Erythroblast (primary cell): ENCODE measurements at regions not wholly inside any gene's neighbourhood (a gene's known extent, or its start where the extent isn't known, plus 50 kb on each side); places are given as distances from the start of the nearest gene placed in this dataset.
"Not testable (repeated sequence)": the region's sequence is repeated elsewhere in the genome, so short reads cannot be mapped to it uniquely, and the experiment has no call there.

Experiments
- DNase-seq, 2 experiments: peaks; one replicate each; lab custom pipeline; 2025; lab: John Stamatoyannopoulos, UW
- GATA1 ChIP-seq: IDR thresholded peaks from 2 replicates; pipeline ENCODE4 v1.6.1; 2011; ENCODE audit warnings: low read depth, mild to moderate bottlenecking, control low read depth, low read length, moderate library complexity
- POLR2A ChIP-seq: IDR thresholded peaks from 2 replicates; pipeline ENCODE4 v1.6.1; 2011; ENCODE audit warnings: mild to moderate bottlenecking, low read length

GRCh38 chr3:18111796-18112232 is 313.3 kb downstream of the SATB1 start:
- DNase-seq = no peak
- TF ChIP-seq POLR2A (no peak), GATA1 (no peak)

- TF ChIP-seq POLR2A = no peak
- no peak for TF ChIP-seq GATA1
Measured at GRCh38 chr3:18103591-18103990, 321.5 kb downstream of the SATB1 start.

DNA sequence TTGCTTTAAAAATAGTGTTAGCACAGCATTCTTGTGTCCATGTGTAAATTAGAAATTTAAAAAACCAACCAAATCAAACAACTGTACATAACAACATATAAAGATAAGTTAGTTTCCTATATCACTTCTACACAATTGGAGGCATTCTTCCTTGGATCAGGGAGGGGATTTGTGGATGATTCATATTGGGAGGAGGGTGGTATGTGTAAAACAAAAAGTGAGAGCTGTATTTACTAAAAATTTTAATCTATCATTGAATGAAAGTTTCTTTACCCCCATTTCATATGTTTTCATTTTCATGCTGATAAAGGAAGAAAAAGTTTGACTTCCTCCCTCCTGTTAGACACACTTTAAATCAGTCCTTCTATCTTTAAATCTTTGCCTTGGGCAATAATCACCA is 325.0 kb downstream of the SATB1 start:
- DNase-seq = no peak
- no peak for TF ChIP-seq POLR2A
- TF ChIP-seq GATA1 = no peak

More at GRCh38 chr3:18103591-18103990, 321.5 kb downstream of the SATB1 start:
- DNase-seq = no peak

GRCh38 chr3:18099611-18100010 is 325.5 kb downstream of the SATB1 start:
- TF ChIP-seq POLR2A = no peak
- no peak for TF ChIP-seq GATA1
- DNase-seq = no peak

DNA sequence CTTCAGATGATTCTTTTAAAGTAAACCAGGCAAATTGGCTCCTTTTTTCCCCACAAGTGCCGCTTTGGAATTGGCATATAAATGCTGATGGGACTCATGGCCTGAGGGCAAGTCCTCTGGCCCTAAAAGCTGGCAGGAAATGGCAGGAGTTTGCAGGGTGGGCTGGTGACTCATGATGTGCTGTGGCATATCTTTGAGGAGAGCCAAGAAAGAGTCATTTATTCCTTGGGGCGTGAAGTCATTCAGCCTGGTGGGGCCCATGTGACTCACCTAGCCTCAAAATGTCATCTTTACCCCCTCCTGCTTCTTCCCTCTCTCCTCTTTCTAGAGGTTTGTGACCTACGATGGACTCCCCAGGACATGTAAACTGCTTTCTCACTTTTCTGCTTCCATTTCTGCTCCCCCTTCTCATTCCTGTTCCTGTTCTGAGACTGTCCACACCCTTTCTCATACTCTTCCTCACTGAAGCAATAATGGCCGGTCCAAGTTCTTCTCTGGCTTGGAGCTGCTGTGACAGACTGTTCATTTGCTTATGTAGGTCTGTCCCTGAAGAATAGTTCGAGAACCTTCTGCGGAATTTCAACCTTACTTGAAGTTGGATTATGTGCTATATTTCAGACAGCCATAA is 326.1 kb downstream of the SATB1 start:
- DNase-seq = peak in 1 of 2 experiments; percentile 16
- TF ChIP-seq GATA1 (no peak), POLR2A (no peak)

GRCh38 chr3:18097989-18098388 is 327.1 kb downstream of the SATB1 start:
- DNase-seq = no peak
- TF ChIP-seq GATA1 (no peak), POLR2A (no peak)

GRCh38 chr3:18097473-18097872 is 327.7 kb downstream of the SATB1 start:
- DNase-seq = no peak
- no peak for TF ChIP-seq GATA1
- TF ChIP-seq POLR2A = no peak

DNA sequence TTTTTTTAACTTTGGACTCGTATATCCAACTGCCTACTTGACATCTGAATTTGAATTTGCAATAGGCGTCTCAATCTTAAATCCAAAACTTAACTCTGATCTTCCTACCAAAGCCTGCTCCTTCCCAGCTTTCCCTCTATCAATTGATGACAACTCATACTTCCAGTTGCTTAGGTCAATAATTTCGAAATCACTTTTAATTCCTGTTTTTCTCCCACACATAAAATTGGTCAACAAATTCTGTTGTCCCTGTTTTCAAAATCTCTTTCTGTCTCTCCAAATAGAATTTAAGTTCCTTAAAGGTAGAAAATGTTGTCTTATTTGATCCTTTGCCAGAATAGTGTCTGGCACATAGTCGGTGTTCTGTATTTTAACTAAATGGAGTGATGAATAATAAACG is 332.4 kb downstream of the SATB1 start:
- TF ChIP-seq POLR2A = no peak
- TF ChIP-seq GATA1 = no peak
- no peak for DNase-seq

DNA sequence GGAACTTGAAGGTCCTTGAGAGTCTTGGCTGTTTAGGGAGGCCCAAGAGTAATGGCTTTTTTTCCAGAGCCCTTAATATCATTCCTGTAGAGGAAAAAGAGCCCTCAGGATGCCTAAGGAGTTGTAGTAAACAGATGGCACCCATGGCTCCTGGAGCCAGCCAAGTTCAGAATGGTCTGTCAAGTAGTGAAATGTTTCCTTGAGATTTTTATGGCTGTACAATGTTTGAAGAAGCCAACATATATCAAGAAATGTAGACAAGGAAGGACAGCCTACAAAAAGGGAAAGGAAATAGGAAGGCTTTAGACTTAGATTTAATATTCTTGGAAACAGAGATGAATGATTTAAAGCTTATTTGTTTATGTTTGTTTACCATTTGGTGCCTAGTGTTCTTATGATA is 334.8 kb downstream of the SATB1 start:
- DNase-seq = no peak
- TF ChIP-seq GATA1 (no peak), POLR2A (no peak)

DNA sequence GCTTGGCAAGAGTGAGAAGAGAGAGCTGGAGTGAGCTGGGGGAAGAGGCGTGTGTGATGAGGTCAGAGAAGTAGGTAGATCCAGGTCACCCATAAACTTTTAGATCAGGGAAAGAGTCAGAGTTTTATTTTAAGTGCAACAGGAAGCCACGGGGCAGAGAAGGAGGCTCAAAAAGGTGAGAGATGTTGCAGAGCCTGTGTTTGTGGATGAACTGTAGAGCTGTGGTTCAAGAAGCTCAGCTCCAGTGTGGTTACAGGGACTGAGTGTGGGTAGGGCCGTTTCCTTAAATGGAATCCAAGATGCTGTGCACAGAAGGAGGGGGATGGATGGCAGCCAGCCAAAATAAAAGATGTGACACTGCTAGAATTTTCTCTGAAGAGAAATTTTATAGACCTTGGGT is 337.2 kb downstream of the SATB1 start:
- no peak for DNase-seq
- TF ChIP-seq GATA1 = no peak
- TF ChIP-seq POLR2A = no peak

GRCh38 chr3:18086760-18087159 is 338.4 kb downstream of the SATB1 start:
- DNase-seq = no peak
- TF ChIP-seq POLR2A = no peak
- no peak for TF ChIP-seq GATA1

DNA sequence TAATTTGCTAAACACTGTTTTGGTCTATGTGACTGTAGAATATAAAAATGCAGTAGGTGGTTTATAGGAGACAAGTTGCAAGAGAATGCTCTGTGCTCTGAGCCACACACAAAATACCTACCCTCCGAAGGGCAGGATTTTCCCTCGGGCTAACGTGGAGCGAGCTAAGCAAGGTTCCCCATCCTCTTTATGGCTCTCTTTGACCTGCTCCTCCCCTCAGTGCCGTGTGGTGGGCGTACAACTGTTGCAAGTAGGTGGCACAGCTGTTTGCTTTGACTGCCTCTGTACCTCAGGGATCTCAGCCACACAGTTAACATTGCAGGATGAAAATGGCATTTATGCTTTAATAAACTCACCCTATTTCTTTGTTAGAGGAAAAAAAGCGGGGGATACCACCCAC is 339.1 kb downstream of the SATB1 start:
- DNase-seq = no peak
- no peak for TF ChIP-seq POLR2A
- TF ChIP-seq GATA1 = no peak

DNA sequence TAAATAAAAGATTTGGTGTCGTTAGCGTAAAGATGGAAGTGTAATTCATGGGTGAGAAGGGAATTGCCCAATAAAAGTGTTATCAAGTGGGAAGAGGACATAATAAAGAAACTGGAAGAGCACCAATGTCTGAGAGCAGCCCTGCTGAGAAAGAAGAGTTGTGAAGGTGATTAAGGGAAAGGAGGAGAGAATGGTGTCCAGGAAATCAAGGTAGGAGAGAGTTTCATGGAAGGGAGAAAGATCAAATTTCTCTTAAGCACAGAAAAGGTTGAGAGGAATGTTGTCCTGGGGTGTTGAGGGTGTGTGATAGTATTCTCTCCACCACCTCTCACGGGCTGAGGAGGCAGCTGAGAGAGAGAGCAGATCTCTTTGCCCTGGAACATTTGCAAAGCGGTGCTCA is 339.7 kb downstream of the SATB1 start:
- no peak for DNase-seq
- TF ChIP-seq GATA1 (no peak), POLR2A (no peak)

GRCh38 chr3:18083273-18083590 is 340.8 kb upstream of the TBC1D5 start:
- DNase-seq = not testable (repeated sequence)

GRCh38 chr3:18082551-18083272 is 340.3 kb upstream of the TBC1D5 start:
- no peak for DNase-seq
- TF ChIP-seq POLR2A = no peak
